Astrocyte (in vitro differentiated cells and primary cell): ENCODE measurements at regions not wholly inside any gene's neighbourhood (a gene's known extent, or its start where the extent isn't known, plus 50 kb on each side); places are given as distances from the start of the nearest gene placed in this dataset.

Source experiments
- EZH2 ChIP-seq: IDR thresholded peaks from 2 replicates; pipeline ENCODE4 v1.6.1; 2012; ENCODE audit warnings: mild to moderate bottlenecking, low read length, inconsistent platforms; ENCODE audit not compliant: insufficient read depth
- TF ChIP-seq, protein P1 (sequence below): IDR thresholded peaks from 2 replicates; pipeline ENCODE4 v1.5.1; 2011; ENCODE audit warnings: low read depth, mild to moderate bottlenecking, inconsistent platforms, low read length, moderate library complexity; ENCODE audit not compliant: insufficient read depth

DNA sequence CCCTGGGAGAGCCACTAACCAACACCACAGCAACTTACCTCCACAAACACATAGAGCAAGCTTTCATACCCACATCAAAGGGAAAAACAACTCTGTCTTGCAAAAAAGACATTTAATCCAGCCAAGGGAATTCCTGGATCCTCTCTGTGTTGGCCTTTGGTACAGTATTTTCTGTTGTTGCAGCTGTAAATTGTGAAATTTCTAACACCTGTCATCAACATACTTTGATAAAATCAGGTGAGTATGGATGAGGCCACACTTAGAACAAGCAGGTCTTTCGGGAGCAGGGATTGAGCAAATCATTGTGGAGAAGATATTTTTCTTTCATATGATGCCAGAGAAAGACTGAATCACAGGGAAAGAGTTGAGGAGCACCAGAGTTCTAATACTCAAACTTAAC is 89.3 kb downstream of the SPTSSA start:
- TF ChIP-seq, protein P1, sequence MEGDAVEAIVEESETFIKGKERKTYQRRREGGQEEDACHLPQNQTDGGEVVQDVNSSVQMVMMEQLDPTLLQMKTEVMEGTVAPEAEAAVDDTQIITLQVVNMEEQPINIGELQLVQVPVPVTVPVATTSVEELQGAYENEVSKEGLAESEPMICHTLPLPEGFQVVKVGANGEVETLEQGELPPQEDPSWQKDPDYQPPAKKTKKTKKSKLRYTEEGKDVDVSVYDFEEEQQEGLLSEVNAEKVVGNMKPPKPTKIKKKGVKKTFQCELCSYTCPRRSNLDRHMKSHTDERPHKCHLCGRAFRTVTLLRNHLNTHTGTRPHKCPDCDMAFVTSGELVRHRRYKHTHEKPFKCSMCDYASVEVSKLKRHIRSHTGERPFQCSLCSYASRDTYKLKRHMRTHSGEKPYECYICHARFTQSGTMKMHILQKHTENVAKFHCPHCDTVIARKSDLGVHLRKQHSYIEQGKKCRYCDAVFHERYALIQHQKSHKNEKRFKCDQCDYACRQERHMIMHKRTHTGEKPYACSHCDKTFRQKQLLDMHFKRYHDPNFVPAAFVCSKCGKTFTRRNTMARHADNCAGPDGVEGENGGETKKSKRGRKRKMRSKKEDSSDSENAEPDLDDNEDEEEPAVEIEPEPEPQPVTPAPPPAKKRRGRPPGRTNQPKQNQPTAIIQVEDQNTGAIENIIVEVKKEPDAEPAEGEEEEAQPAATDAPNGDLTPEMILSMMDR: no peak
- no peak for TF ChIP-seq EZH2
